ENCODE measurements at regions not wholly inside any gene's neighbourhood (a gene's known extent, or its start where the extent isn't known, plus 50 kb on each side); places are given as distances from the start of the nearest gene placed in this dataset.

GRCh38 chr16:17776465-17776864 is 305.7 kb upstream of the XYLT1 start:
- Mint-ChIP-seq H3K9me3 (no peaks in the 10 kb centered on the region), H3K36me3 (no peaks in the 10 kb centered on the region), H3K4me1 (ENCODE audit: low read depth in 2 of 2) (no peaks in the 10 kb centered on the region), H3K27ac (no peak overlapping the region), H3K4me3 (no peak overlapping the region), H3K27me3 (peaks cover 20% of the 10 kb centered on the region in 2 donors)
- ATAC-seq (no peak), DNase-seq (ENCODE audit: low spot score) (no peak)

GRCh38 chr16:17775061-17775460 is 304.3 kb upstream of the XYLT1 start:
- no peak overlapping the region for H3K4me3 Mint-ChIP-seq
- peaks cover 4% of the 10 kb centered on the region for H3K9me3 Mint-ChIP-seq

GRCh38 chr16:17773698-17774101 is 302.9 kb upstream of the XYLT1 start:
- DNase-seq (ENCODE audit: low spot score) (no peak), ATAC-seq (no peak)
- H3K4me3 Mint-ChIP-seq: no peak overlapping the region

More at GRCh38 chr16:17775061-17775460, 304.3 kb upstream of the XYLT1 start:
- no peaks in the 10 kb centered on the region for H3K36me3 Mint-ChIP-seq
- no peak for ATAC-seq
- no peaks in the 10 kb centered on the region for H3K4me1 Mint-ChIP-seq (ENCODE audit: low read depth in 2 of 2)
- no peak overlapping the region for H3K27ac Mint-ChIP-seq
- H3K27me3 Mint-ChIP-seq: peaks cover 20 to 26% of the 10 kb centered on the region in 2 donors
- no peak for DNase-seq (ENCODE audit: low spot score)

GRCh38 chr16:17770104-17770503 is 299.3 kb upstream of the XYLT1 start:
- ATAC-seq: no peak
- Mint-ChIP-seq H3K4me1 (ENCODE audit: low read depth in 2 of 2) (no peaks in the 10 kb centered on the region), H3K4me3 (no peak overlapping the region), H3K36me3 (no peaks in the 10 kb centered on the region), H3K9me3 (peaks cover 4% of the 10 kb centered on the region), H3K27me3 (peaks cover 14 to 31% of the 10 kb centered on the region in 2 donors), H3K27ac (no peak overlapping the region)
- no peak for DNase-seq (ENCODE audit: low spot score)

More at GRCh38 chr16:17773698-17774101, 302.9 kb upstream of the XYLT1 start:
- Mint-ChIP-seq H3K27me3 (peaks cover 15 to 30% of the 10 kb centered on the region in 2 donors), H3K27ac (no peak overlapping the region), H3K9me3 (peaks cover 4% of the 10 kb centered on the region), H3K4me1 (ENCODE audit: low read depth in 2 of 2) (no peaks in the 10 kb centered on the region), H3K36me3 (no peaks in the 10 kb centered on the region)

- no peak overlapping the region for H3K27ac Mint-ChIP-seq
- no peak for DNase-seq (ENCODE audit: low spot score)
- H3K27me3 Mint-ChIP-seq: peaks cover 17 to 31% of the 10 kb centered on the region in 2 donors
- H3K4me1 Mint-ChIP-seq (ENCODE audit: low read depth in 2 of 2): no peaks in the 10 kb centered on the region
- peaks cover 4% of the 10 kb centered on the region for H3K9me3 Mint-ChIP-seq
- H3K36me3 Mint-ChIP-seq: no peaks in the 10 kb centered on the region
- no peak overlapping the region for H3K4me3 Mint-ChIP-seq
- no peak for ATAC-seq
Observed at GRCh38 chr16:17769065-17769464, 298.3 kb upstream of the XYLT1 start.

- no peaks in the 10 kb centered on the region for H3K4me1 Mint-ChIP-seq (ENCODE audit: low read depth in 2 of 2)
- H3K9me3 Mint-ChIP-seq: peaks cover 4% of the 10 kb centered on the region
- DNase-seq (ENCODE audit: low spot score) (no peak), ATAC-seq (no peak)
- H3K36me3 Mint-ChIP-seq: no peaks in the 10 kb centered on the region
- H3K27me3 Mint-ChIP-seq: peaks cover 15 to 37% of the 10 kb centered on the region in 2 donors
- no peak overlapping the region for H3K4me3 Mint-ChIP-seq
- H3K27ac Mint-ChIP-seq: no peak overlapping the region
Observed at GRCh38 chr16:17768257-17768656, 297.5 kb upstream of the XYLT1 start.

- peaks cover 4% of the 10 kb centered on the region for H3K9me3 Mint-ChIP-seq
- no peak overlapping the region for H3K27ac Mint-ChIP-seq
- no peaks in the 10 kb centered on the region for H3K4me1 Mint-ChIP-seq (ENCODE audit: low read depth in 2 of 2)
- H3K4me3 Mint-ChIP-seq: no peak overlapping the region
- DNase-seq (ENCODE audit: low spot score): no peak
- no peaks in the 10 kb centered on the region for H3K36me3 Mint-ChIP-seq
- H3K27me3 Mint-ChIP-seq: peaks cover 22 to 43% of the 10 kb centered on the region in 2 donors
- ATAC-seq: no peak
Observed at GRCh38 chr16:17766012-17766411, 295.3 kb upstream of the XYLT1 start.

- peaks cover 21 to 27% of the 10 kb centered on the region in 2 donors for H3K27me3 Mint-ChIP-seq
- no peak overlapping the region for H3K4me3 Mint-ChIP-seq
- no peak for ATAC-seq
- H3K27ac Mint-ChIP-seq: no peak overlapping the region
- no peaks in the 10 kb centered on the region for H3K36me3 Mint-ChIP-seq
- peaks cover 3% of the 10 kb centered on the region for H3K9me3 Mint-ChIP-seq
- H3K4me1 Mint-ChIP-seq (ENCODE audit: low read depth in 2 of 2): no peaks in the 10 kb centered on the region
- DNase-seq (ENCODE audit: low spot score): no peak
Observed at GRCh38 chr16:17759451-17760390, 289.0 kb upstream of the XYLT1 start.

- Mint-ChIP-seq H3K27ac (no peak overlapping the region), H3K4me3 (no peak overlapping the region), H3K36me3 (no peaks in the 10 kb centered on the region), H3K27me3 (peaks cover 19 to 24% of the 10 kb centered on the region in 2 donors), H3K4me1 (ENCODE audit: low read depth in 2 of 2) (no peaks in the 10 kb centered on the region), H3K9me3 (peaks cover 3% of the 10 kb centered on the region)
- DNase-seq (ENCODE audit: low spot score): no peak
- ATAC-seq: no peak
Observed at GRCh38 chr16:17757808-17758207, 287.0 kb upstream of the XYLT1 start.

GRCh38 chr16:17755158-17755557 is 284.4 kb upstream of the XYLT1 start:
- no peaks in the 10 kb centered on the region for H3K36me3 Mint-ChIP-seq
- no peak overlapping the region for H3K4me3 Mint-ChIP-seq
- peaks cover 3% of the 10 kb centered on the region for H3K9me3 Mint-ChIP-seq
- DNase-seq (ENCODE audit: low spot score): no peak
- no peaks in the 10 kb centered on the region for H3K4me1 Mint-ChIP-seq (ENCODE audit: low read depth in 2 of 2)
- H3K27me3 Mint-ChIP-seq: peaks cover 7 to 10% of the 10 kb centered on the region in 2 donors
- H3K27ac Mint-ChIP-seq: no peak overlapping the region
- no peak for ATAC-seq

GRCh38 chr16:17753434-17753833 is 282.7 kb upstream of the XYLT1 start:
- DNase-seq (ENCODE audit: low spot score) (no peak), ATAC-seq (no peak)
- peaks cover 7% of the 10 kb centered on the region for H3K9me3 Mint-ChIP-seq
- no peaks in the 10 kb centered on the region for H3K4me1 Mint-ChIP-seq (ENCODE audit: low read depth in 2 of 2)
- peaks cover 14% of the 10 kb centered on the region in 2 donors for H3K27me3 Mint-ChIP-seq
- H3K27ac Mint-ChIP-seq: no peak overlapping the region
- peaks cover 5% of the 10 kb centered on the region for H3K36me3 Mint-ChIP-seq
- no peak overlapping the region for H3K4me3 Mint-ChIP-seq

GRCh38 chr16:17749706-17750105 is 278.9 kb upstream of the XYLT1 start:
- ATAC-seq: no peak
- Mint-ChIP-seq H3K4me1 (ENCODE audit: low read depth in 2 of 2) (no peaks in the 10 kb centered on the region), H3K36me3 (peaks cover 5% of the 10 kb centered on the region), H3K4me3 (no peak overlapping the region), H3K27me3 (peaks cover 15 to 22% of the 10 kb centered on the region in 2 donors), H3K9me3 (peaks cover 4% of the 10 kb centered on the region), H3K27ac (no peak overlapping the region)
- DNase-seq (ENCODE audit: low spot score): no peak

GRCh38 chr16:17748044-17748719 is 277.4 kb upstream of the XYLT1 start:
- ATAC-seq: peak in 1 of 2 donors; percentile 20
- Mint-ChIP-seq H3K9me3 (peaks cover 4% of the 10 kb centered on the region), H3K36me3 (peaks cover 5% of the 10 kb centered on the region), H3K27ac (no peak overlapping the region), H3K4me1 (ENCODE audit: low read depth in 2 of 2) (no peaks in the 10 kb centered on the region), H3K27me3 (peaks cover 16 to 17% of the 10 kb centered on the region in 2 donors), H3K4me3 (no peak overlapping the region)
- no peak for DNase-seq (ENCODE audit: low spot score)

Data from natural killer cell treated with Interleukin-12 subunit alpha and Interleukin-12 subunit beta and Interleukin-15 and Interleukin-18, amount 100 ng/mL, for 72 hours (primary cell).